Neural progenitor cell (in vitro differentiated cells): ENCODE measurements at regions not wholly inside any gene's neighbourhood (a gene's known extent, or its start where the extent isn't known, plus 50 kb on each side); places are given as distances from the start of the nearest gene placed in this dataset.

ENCODE experiments used
- DNase-seq: peaks from one replicate; pipeline ENCODE4 v3.0.0-alpha.2; 2016; ENCODE audit warnings: low spot score
- H2AFZ ChIP-seq: fragments of 200-600 bp; sonication (generic); replicated peaks from 2 replicates; pipeline ENCODE4 v1.6.1; 2016; ENCODE audit warnings: antibody characterized with exemption
- H3F3A ChIP-seq: fragments of 200-600 bp; sonication (generic); 2 replicates; pipeline ENCODE4 v1.6.1; 2016; ENCODE audit warnings: antibody characterized with exemption, low read depth
- H3K27ac ChIP-seq: fragments of 200-600 bp; sonication (generic); 2 replicates; pipeline ENCODE4 v1.5.1; 2016; ENCODE audit warnings: mild to moderate bottlenecking
- H3K27me3 ChIP-seq: fragments of 200-600 bp; sonication (generic); 2 replicates; pipeline ENCODE4 v1.6.1; 2016; ENCODE audit warnings: mild to moderate bottlenecking, moderate library complexity
- H3K36me3 ChIP-seq: fragments of 200-600 bp; sonication (generic); 2 replicates; pipeline ENCODE4 v1.5.1; 2016
- H3K4me1 ChIP-seq: fragments of 200-600 bp; sonication (generic); 2 replicates; pipeline ENCODE4 v1.6.1; 2016; ENCODE audit warnings: mixed run types
- H3K4me2 ChIP-seq: fragments of 200-600 bp; sonication (generic); 2 replicates; pipeline ENCODE4 v1.6.1; 2016
- H3K4me3 ChIP-seq: fragments of 200-600 bp; sonication (generic); 2 replicates; pipeline ENCODE4 v1.5.1; 2016
- H3K79me2 ChIP-seq: fragments of 200-600 bp; sonication (generic); 2 replicates; pipeline ENCODE4 v1.6.1; 2016; ENCODE audit warnings: low read depth
- H3K9ac ChIP-seq: fragments of 200-600 bp; sonication (generic); 2 replicates; pipeline ENCODE4 v1.6.1; 2016
- H3K9me3 ChIP-seq: fragments of 200-600 bp; sonication (generic); 2 replicates; pipeline ENCODE4 v1.5.1; 2016; ENCODE audit warnings: low read depth
- H4K20me1 ChIP-seq: fragments of 200-600 bp; sonication (generic); 2 replicates; pipeline ENCODE4 v1.6.1; 2016; ENCODE audit warnings: low read depth
- H3K27ac Mint-ChIP-seq: 3 replicates; pipeline ENCODE4 v1.8.0; 2021; ENCODE audit warnings: mixed read lengths
- H3K27me3 Mint-ChIP-seq: 2 replicates; pipeline ENCODE4 v1.8.0; 2022; ENCODE audit warnings: low read depth, mild to moderate bottlenecking, inconsistent platforms, moderate library complexity, mixed read lengths; ENCODE audit not compliant: insufficient read depth
- H3K36me3 Mint-ChIP-seq: 3 replicates; pipeline ENCODE4 v1.8.0; 2021; ENCODE audit warnings: mixed read lengths
- H3K4me1 Mint-ChIP-seq: 3 replicates; pipeline ENCODE4 v1.8.0; 2021; ENCODE audit warnings: mixed read lengths
- H3K4me3 Mint-ChIP-seq: 3 replicates; pipeline ENCODE4 v1.8.0; 2021; ENCODE audit warnings: mild to moderate bottlenecking, moderate library complexity, mixed read lengths
- H3K9me3 Mint-ChIP-seq: 3 replicates; pipeline ENCODE4 v1.8.0; 2020; ENCODE audit warnings: mixed read lengths
- CTCF ChIP-seq: fragments of 200-600 bp; sonication (generic); IDR thresholded peaks from 2 replicates; pipeline ENCODE4 v1.5.1; 2017; ENCODE audit warnings: antibody characterized with exemption, mild to moderate bottlenecking
- EZH2 ChIP-seq: fragments of 200-600 bp; sonication (generic); IDR thresholded peaks from 2 replicates; pipeline ENCODE4 v1.6.1; 2017; ENCODE audit warnings: antibody characterized with exemption, mild to moderate bottlenecking, moderate library complexity
- EZH2phosphoT487 ChIP-seq: fragments of 200-600 bp; sonication (generic); IDR thresholded peaks from 2 replicates; pipeline ENCODE4 v1.6.1; 2017; ENCODE audit warnings: antibody characterized with exemption

GRCh38 chr4:125520258-125520990, 205.7 kb downstream of the FAT4 start:
- H3K4me1 Mint-ChIP-seq: peaks cover 25% of the 10 kb centered on the region
- DNase-seq: no peak
- no peaks in the 10 kb centered on the region for H3K36me3 Mint-ChIP-seq
- Histone ChIP-seq H2AFZ (no peak overlapping the region), H3K79me2 (no peaks in the 10 kb centered on the region), H3K36me3 (no peaks in the 10 kb centered on the region), H3F3A (no peaks in the 10 kb centered on the region), H3K4me1 (no peaks in the 10 kb centered on the region), H3K4me2 (no peak overlapping the region), H3K27me3 (no peaks in the 10 kb centered on the region), H3K4me3 (no peak overlapping the region), H4K20me1 (no peaks in the 10 kb centered on the region), H3K27ac (no peak overlapping the region), H3K9me3 (no peaks in the 10 kb centered on the region), H3K9ac (no peak overlapping the region)
- no peak for TF ChIP-seq CTCF
- TF ChIP-seq EZH2: no peak
- no peak for TF ChIP-seq EZH2phosphoT487
- no peak overlapping the region for H3K27ac Mint-ChIP-seq
- no peak overlapping the region for H3K4me3 Mint-ChIP-seq
- no peaks in the 10 kb centered on the region for H3K9me3 Mint-ChIP-seq
- peaks cover 2% of the 10 kb centered on the region for H3K27me3 Mint-ChIP-seq

DNA sequence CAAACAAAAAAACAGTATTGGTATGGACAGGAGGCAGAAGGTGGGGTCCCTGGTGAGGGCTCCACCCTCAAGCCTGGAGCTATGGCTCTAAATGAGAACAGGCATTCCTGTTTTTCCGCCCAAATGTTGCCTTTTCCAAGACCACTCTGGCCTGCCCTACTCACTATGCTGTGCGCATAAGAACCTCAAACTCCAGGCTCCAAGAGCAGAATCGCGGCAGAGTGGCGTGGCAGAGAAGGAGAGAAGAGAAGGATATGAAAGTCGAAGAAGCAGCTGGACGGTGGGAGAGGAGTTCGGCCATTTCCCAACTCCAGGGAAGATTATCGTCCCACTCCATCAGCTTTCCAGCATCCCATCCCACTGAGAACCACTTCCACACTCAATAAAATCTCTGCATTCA, 207.8 kb downstream of the FAT4 start:
- Mint-ChIP-seq H3K27me3 (peaks cover 2% of the 10 kb centered on the region), H3K27ac (no peak overlapping the region), H3K4me3 (no peak overlapping the region), H3K9me3 (no peaks in the 10 kb centered on the region), H3K36me3 (no peaks in the 10 kb centered on the region), H3K4me1 (peaks cover 30% of the 10 kb centered on the region)
- Histone ChIP-seq H3K4me1 (peaks cover 1% of the 10 kb centered on the region), H4K20me1 (no peaks in the 10 kb centered on the region), H3K79me2 (no peaks in the 10 kb centered on the region), H3K4me3 (no peak overlapping the region), H3K27me3 (no peaks in the 10 kb centered on the region), H3K4me2 (no peak overlapping the region), H2AFZ (peak overlapping the region; percentile 80), H3F3A (no peaks in the 10 kb centered on the region), H3K9me3 (no peaks in the 10 kb centered on the region), H3K9ac (no peak overlapping the region), H3K36me3 (no peaks in the 10 kb centered on the region), H3K27ac (no peak overlapping the region)
- no peak for DNase-seq
- TF ChIP-seq CTCF (no peak), EZH2phosphoT487 (no peak), EZH2 (no peak)

DNA sequence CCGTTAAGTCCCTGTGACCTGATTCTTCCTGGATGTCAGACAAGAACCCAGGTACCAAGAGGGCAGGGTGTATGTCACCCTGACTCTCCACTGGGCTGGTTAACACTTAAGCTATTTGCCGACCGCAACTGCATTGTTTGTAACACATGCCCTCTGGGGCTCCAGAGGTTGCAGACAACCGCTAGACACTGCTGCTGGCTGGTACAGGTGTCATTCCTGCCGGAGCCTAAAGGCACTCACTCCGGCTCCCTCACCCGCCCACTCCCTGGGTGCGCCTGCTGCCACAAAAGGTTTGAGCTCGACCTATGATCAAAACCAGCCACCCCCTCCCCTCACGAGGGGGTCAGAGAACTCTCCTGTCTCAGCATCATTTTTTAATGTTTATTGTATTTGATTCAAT, 208.2 kb downstream of the FAT4 start:
- DNase-seq: peak; percentile 34
- no peak overlapping the region for H3K4me3 ChIP-seq
- no peaks in the 10 kb centered on the region for H3K79me2 ChIP-seq
- peaks cover 2% of the 10 kb centered on the region for H3K27me3 Mint-ChIP-seq
- H3K27me3 ChIP-seq: no peaks in the 10 kb centered on the region
- no peaks in the 10 kb centered on the region for H3F3A ChIP-seq
- TF ChIP-seq EZH2phosphoT487 (no peak), EZH2 (no peak), CTCF (no peak)
- no peaks in the 10 kb centered on the region for H3K9me3 ChIP-seq
- no peak overlapping the region for H3K4me2 ChIP-seq
- H2AFZ ChIP-seq: peak overlapping the region; percentile 80
- peaks cover 32% of the 10 kb centered on the region for H3K4me1 Mint-ChIP-seq
- H3K4me1 ChIP-seq: peaks cover 5% of the 10 kb centered on the region
- H3K27ac Mint-ChIP-seq: no peak overlapping the region
- H3K9ac ChIP-seq: no peak overlapping the region
- H3K36me3 ChIP-seq: no peaks in the 10 kb centered on the region
- no peaks in the 10 kb centered on the region for H3K36me3 Mint-ChIP-seq
- no peaks in the 10 kb centered on the region for H4K20me1 ChIP-seq
- H3K9me3 Mint-ChIP-seq: no peaks in the 10 kb centered on the region
- no peak overlapping the region for H3K27ac ChIP-seq
- H3K4me3 Mint-ChIP-seq: no peak overlapping the region
